ENCODE measurements at regions not wholly inside any gene's neighbourhood (a gene's known extent, or its start where the extent isn't known, plus 50 kb on each side); places are given as distances from the start of the nearest gene placed in this dataset.
"Not testable (repeated sequence)": the region's sequence is repeated elsewhere in the genome, so short reads cannot be mapped to it uniquely, and the experiment has no call there.

GRCh38 chr5:44695259-44695658, 113.5 kb upstream of the MRPS30 start:
- Histone ChIP-seq H3K27me3 (ENCODE audit: control insufficient read depth, insufficient read depth) (no peaks in the 10 kb centered on the region), H3K4me3 (ENCODE audit: low read length) (no peak overlapping the region), H3K9me3 (ENCODE audit: control insufficient read depth, low read length) (peaks cover 2% of the 10 kb centered on the region), H3K4me1 (ENCODE audit: control insufficient read depth, insufficient read depth, low read length) (no peaks in the 10 kb centered on the region), H3K27ac (ENCODE audit: low read length) (no peak overlapping the region)
- WGBS, result 80% methylated on average over 6 of the region's 6 CpGs
- intact Hi-C loops (cut with DNase I), result no loop called here
- ATAC-seq, result no peak
- no peak for DNase-seq

- intact Hi-C loops (cut with DNase I), result no loop called here
- no peaks in the 10 kb centered on the region for H3K27me3 ChIP-seq (ENCODE audit: control insufficient read depth, insufficient read depth)
- WGBS, result 78% methylated on average over 2 of the region's 2 CpGs
- H3K27ac ChIP-seq (ENCODE audit: low read length), result no peak overlapping the region
- no peak overlapping the region for H3K4me3 ChIP-seq (ENCODE audit: low read length)
- no peak for ATAC-seq
- no peaks in the 10 kb centered on the region for H3K9me3 ChIP-seq (ENCODE audit: control insufficient read depth, low read length)
- no peak for DNase-seq
- no peaks in the 10 kb centered on the region for H3K4me1 ChIP-seq (ENCODE audit: control insufficient read depth, insufficient read depth, low read length)
These were observed 116.9 kb upstream of the MRPS30 start for GRCh38 chr5:44691802-44692201.

DNA sequence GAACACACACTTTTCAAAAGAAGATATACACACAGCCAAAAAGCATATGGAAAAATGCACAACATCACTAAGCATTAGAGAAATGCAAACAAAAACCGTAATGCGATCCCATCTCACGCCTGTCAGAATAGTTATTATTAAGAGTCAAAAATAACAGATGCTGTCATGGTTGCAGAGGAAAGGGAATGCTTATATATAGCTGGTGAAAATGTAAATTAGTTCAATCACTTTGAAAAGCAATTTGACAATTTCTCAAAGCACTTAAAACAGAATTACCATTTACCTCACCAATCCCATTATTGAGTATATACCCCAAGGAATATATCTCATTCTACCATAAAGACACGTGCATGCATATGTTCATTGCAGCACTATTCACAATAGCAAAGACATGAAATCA, 126.8 kb upstream of the MRPS30 start:
- no peak for ATAC-seq

DNA sequence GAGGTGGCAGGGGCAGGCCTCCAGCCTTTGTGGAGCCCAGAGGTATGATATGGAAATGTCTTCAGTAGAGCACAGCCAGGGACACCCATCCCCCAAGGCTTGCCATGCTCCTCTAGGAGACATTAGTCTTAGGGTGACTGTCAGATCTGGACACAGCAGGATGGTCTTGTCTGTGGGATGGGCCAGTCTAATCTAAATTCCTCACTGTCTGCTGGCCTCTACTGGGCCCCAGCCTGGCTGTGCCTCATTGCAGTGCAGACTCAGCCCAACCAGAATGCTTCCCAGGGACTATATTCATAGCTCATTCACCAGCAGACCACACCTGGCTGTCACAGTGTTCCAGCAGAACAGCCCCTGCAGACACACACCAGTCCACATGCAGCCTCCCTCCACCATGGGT, 129.5 kb upstream of the MRPS30 start:
- Histone ChIP-seq H3K9me3 (ENCODE audit: control insufficient read depth, low read length) (peaks cover 2% of the 10 kb centered on the region), H3K27me3 (ENCODE audit: control insufficient read depth, insufficient read depth) (no peaks in the 10 kb centered on the region), H3K4me1 (ENCODE audit: control insufficient read depth, insufficient read depth, low read length) (no peaks in the 10 kb centered on the region), H3K4me3 (ENCODE audit: low read length) (no peak overlapping the region), H3K27ac (ENCODE audit: low read length) (no peak overlapping the region)
- DNase-seq, result no peak
- intact Hi-C loops (cut with DNase I), result no loop called here
- ATAC-seq, result no peak

More for the DNA sequence above, 126.8 kb upstream of the MRPS30 start:
- DNase-seq, result no peak
- Histone ChIP-seq H3K4me3 (ENCODE audit: low read length) (no peak overlapping the region), H3K9me3 (ENCODE audit: control insufficient read depth, low read length) (peaks cover 2% of the 10 kb centered on the region), H3K27me3 (ENCODE audit: control insufficient read depth, insufficient read depth) (no peaks in the 10 kb centered on the region), H3K4me1 (ENCODE audit: control insufficient read depth, insufficient read depth, low read length) (no peaks in the 10 kb centered on the region), H3K27ac (ENCODE audit: low read length) (no peak overlapping the region)
- 90% methylated on average over 4 of the region's 4 CpGs for WGBS
- intact Hi-C loops (cut with DNase I), result no loop called here

- DNase-seq, result no peak
- Histone ChIP-seq H3K4me3 (ENCODE audit: low read length) (no peak overlapping the region), H3K9me3 (ENCODE audit: control insufficient read depth, low read length) (peaks cover 2% of the 10 kb centered on the region), H3K27me3 (ENCODE audit: control insufficient read depth, insufficient read depth) (no peaks in the 10 kb centered on the region), H3K4me1 (ENCODE audit: control insufficient read depth, insufficient read depth, low read length) (no peaks in the 10 kb centered on the region), H3K27ac (ENCODE audit: low read length) (no peak overlapping the region)
- WGBS, result 76% methylated on average over 5 of the region's 5 CpGs
- intact Hi-C loops (cut with DNase I), result no loop called here
- ATAC-seq, result no peak
These were observed 133.5 kb upstream of the MRPS30 start for GRCh38 chr5:44675296-44675695.

- Histone ChIP-seq H3K27ac (ENCODE audit: low read length) (no peak overlapping the region), H3K27me3 (ENCODE audit: control insufficient read depth, insufficient read depth) (no peaks in the 10 kb centered on the region), H3K9me3 (ENCODE audit: control insufficient read depth, low read length) (peaks cover 2% of the 10 kb centered on the region), H3K4me3 (ENCODE audit: low read length) (no peak overlapping the region), H3K4me1 (ENCODE audit: control insufficient read depth, insufficient read depth, low read length) (no peaks in the 10 kb centered on the region)
- ATAC-seq, result no peak
- DNase-seq, result no peak
- intact Hi-C loops (cut with DNase I), result no loop called here
- 83% methylated on average over 1 of the region's 1 CpG for WGBS
These were observed 134.3 kb upstream of the MRPS30 start for GRCh38 chr5:44674461-44674860.

GRCh38 chr5:44668471-44668870, 140.3 kb upstream of the MRPS30 start:
- 91% methylated on average over 16 of the region's 16 CpGs for WGBS

GRCh38 chr5:44665101-44665701, 143.5 kb upstream of the MRPS30 start:
- Histone ChIP-seq H3K4me1 (ENCODE audit: control insufficient read depth, insufficient read depth, low read length) (no peaks in the 10 kb centered on the region), H3K27ac (ENCODE audit: low read length) (no peak overlapping the region), H3K27me3 (ENCODE audit: control insufficient read depth, insufficient read depth) (no peaks in the 10 kb centered on the region), H3K4me3 (ENCODE audit: low read length) (no peak overlapping the region), H3K9me3 (ENCODE audit: control insufficient read depth, low read length) (peaks cover 2% of the 10 kb centered on the region)
- 78% methylated on average over 9 of the region's 9 CpGs for WGBS
- DNase-seq, result no peak
- ATAC-seq, result no peak
- intact Hi-C loops (cut with DNase I), result no loop called here

More at GRCh38 chr5:44668471-44668870, 140.3 kb upstream of the MRPS30 start:
- H3K4me3 ChIP-seq (ENCODE audit: low read length); DNase-seq; H3K27ac ChIP-seq (ENCODE audit: low read length); ATAC-seq; H3K27me3 ChIP-seq (ENCODE audit: control insufficient read depth, insufficient read depth); H3K4me1 ChIP-seq (ENCODE audit: control insufficient read depth, insufficient read depth, low read length); intact Hi-C loops (cut with DNase I); H3K9me3 ChIP-seq (ENCODE audit: control insufficient read depth, low read length): not testable (repeated sequence)

- H3K9me3 ChIP-seq (ENCODE audit: control insufficient read depth, low read length), result peaks cover 2% of the 10 kb centered on the region
- no peak overlapping the region for H3K4me3 ChIP-seq (ENCODE audit: low read length)
- intact Hi-C loops (cut with DNase I), result no loop called here
- no peak for ATAC-seq
- no peaks in the 10 kb centered on the region for H3K4me1 ChIP-seq (ENCODE audit: control insufficient read depth, insufficient read depth, low read length)
- no peak for DNase-seq
- no peak overlapping the region for H3K27ac ChIP-seq (ENCODE audit: low read length)
- H3K27me3 ChIP-seq (ENCODE audit: control insufficient read depth, insufficient read depth), result no peaks in the 10 kb centered on the region
- WGBS, result 82% methylated on average over 3 of the region's 3 CpGs
These were observed 144.0 kb upstream of the MRPS30 start for GRCh38 chr5:44664711-44665100.

DNA sequence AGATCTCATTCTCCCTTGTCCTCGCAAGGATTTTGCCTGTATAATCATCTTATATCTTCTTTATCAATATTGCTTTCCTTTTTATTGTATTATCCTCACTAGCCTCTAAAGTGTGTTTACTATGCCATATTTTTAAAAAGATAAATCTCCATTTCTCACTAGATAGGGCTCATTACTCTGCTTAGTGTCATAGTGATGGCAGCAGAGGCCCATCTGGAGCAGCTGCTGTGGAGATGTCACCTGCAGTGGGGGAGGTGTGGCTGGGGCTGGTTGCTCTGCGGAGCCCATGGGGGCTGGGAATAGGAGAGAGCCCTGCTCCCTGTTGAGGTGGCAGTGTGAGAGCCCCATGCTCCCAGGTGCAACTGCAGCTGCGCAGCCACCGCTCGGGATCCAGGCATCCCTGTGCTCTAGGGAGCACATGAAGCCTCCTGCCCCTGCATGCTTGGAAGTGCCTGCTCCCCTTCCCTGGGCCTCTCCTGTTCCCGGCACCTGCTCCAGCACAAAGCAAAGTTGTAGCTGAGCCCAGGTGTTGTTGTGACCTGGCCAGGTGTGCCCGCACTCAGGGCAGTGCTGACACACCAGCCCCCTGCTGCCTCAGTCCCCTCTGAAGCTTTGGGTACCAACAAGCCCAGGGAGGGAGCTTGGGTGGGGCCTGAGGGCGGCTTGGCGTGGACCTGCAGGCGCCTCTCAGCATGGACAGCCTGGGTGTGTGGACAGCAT, 144.6 kb upstream of the MRPS30 start:
- intact Hi-C loops (cut with DNase I), result no loop called here
- peak in 1 of 2 donors; percentile 32 for ATAC-seq
- no peaks in the 10 kb centered on the region for H3K4me1 ChIP-seq (ENCODE audit: control insufficient read depth, insufficient read depth, low read length)
- peak in 2 of 3 donors; percentile 22 to 34 for DNase-seq
- WGBS, result 87% methylated on average over 10 of the region's 10 CpGs
- H3K9me3 ChIP-seq (ENCODE audit: control insufficient read depth, low read length), result peaks cover 2% of the 10 kb centered on the region
- no peak overlapping the region for H3K27ac ChIP-seq (ENCODE audit: low read length)
- no peaks in the 10 kb centered on the region for H3K27me3 ChIP-seq (ENCODE audit: control insufficient read depth, insufficient read depth)
- no peak overlapping the region for H3K4me3 ChIP-seq (ENCODE audit: low read length)

- 50% methylated on average over 1 of the region's 1 CpG for WGBS
- no peak overlapping the region for H3K4me3 ChIP-seq (ENCODE audit: low read length)
These were observed 146.9 kb upstream of the MRPS30 start for GRCh38 chr5:44661851-44662250.

More at GRCh38 chr5:44661851-44662250, 146.9 kb upstream of the MRPS30 start:
- ATAC-seq (no peak), DNase-seq (no peak)
- Histone ChIP-seq H3K4me1 (ENCODE audit: control insufficient read depth, insufficient read depth, low read length) (no peaks in the 10 kb centered on the region), H3K27me3 (ENCODE audit: control insufficient read depth, insufficient read depth) (no peaks in the 10 kb centered on the region), H3K27ac (ENCODE audit: low read length) (no peak overlapping the region), H3K9me3 (ENCODE audit: control insufficient read depth, low read length) (no peaks in the 10 kb centered on the region)
- intact Hi-C loops (cut with DNase I), result no loop called here

Measured in right cardiac atrium (tissue), 5 donors.